IPS-NIHi11 (cell line): ENCODE measurements at regions not wholly inside any gene's neighbourhood (a gene's known extent, or its start where the extent isn't known, plus 50 kb on each side); places are given as distances from the start of the nearest gene placed in this dataset.
"Not testable (repeated sequence)": the region's sequence is repeated elsewhere in the genome, so short reads cannot be mapped to it uniquely, and the experiment has no call there.

Experiments
- DNase-seq: peaks from one replicate; pipeline ENCODE4 v3.0.0; 2012; ENCODE audit warnings: mixed read lengths, low spot score

DNA sequence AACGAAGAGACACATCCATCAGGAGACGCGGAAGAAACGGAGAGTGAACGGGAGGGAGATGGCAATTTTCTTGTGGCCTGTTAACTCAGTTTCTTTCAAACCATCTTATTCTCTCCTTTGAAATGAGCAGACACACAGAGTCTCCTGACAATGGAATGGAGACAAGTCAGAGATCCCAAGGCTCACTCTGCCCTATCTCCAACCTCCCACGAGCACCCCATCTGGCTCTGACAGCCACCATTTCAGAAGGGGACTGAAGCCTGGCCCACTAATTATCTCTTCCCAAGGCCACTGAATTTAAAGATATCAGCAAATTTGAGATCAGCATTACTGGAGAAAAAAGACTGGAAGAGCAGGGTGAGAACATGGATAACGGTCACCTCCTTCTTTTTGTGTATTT is 215.6 kb downstream of the DHX15 start:
- no peak for DNase-seq

DNA sequence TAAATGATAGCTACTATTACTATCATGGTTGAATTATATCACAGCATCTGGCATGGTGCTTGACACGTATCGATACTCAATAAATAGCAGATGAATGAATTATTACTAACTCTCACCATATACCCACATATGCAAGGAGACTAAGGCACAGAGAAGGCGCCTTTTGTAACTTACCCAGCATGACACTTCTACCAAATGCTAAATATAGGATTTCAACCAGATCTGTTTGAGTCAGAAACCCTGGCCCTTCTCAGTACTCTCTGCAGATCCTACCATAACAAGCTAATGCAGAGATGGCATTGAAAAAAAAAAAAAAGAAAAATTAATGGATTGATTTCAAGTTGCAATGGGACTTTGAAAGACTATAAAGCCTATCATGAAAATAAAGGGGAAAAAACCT is 219.5 kb downstream of the DHX15 start:
- DNase-seq, result no peak

DNA sequence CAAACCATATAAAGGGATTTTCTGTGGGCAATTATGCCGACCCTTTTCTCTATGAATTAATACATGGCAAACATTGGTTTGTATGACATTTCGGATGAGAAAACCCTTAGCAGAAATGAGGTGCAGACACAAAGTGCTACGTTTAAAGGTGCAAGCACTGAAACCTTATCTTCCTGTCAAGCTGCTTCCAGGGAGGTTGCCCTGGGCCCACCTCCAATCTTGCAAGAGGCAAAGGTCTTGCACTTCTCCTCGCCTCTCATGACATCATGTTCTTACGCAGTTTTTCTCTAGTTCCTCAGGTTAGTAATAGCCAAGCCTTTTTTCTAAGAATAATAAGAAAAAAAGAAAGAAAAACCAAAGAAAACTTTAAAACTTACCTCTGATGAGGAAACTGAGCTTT is 220.1 kb downstream of the DHX15 start:
- DNase-seq, result no peak

DNA sequence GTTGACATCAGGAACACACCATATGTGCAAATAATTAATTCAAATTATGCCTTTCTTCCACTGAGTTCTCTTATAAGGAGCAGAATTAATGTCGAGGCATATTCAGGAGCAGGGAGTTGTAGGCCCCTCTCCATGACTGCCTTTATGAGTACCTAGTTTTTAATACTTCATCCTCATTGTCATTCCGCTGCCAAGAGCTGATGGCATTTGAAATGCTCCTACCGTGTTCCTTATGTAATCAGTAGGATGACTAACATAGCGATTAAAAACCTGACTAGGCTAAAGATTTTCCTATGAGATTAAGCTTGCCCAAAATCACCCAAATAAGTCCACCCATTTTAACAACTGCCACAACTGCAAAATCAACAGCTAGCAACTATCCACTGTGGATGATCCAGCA is 220.6 kb downstream of the DHX15 start:
- DNase-seq, result no peak

DNA sequence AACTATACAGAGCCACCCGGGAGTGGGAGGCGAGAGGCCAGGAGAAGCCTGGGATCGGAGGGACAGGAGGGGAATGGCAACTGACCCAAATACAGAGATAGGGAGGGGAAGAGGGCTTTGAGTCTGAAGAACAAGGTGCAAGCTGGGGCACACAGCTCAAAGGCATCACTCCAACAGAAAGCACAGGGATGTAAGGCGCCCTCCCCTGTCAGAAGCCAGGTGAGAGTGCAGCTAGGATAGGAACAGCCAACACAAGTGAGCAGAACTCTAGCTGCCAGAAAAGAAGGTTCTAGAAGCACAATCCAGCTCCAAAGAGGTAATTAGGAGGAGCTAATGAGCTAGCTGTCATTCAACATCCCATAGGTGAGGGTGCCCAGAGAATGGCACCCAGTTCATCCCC is 232.2 kb downstream of the DHX15 start:
- DNase-seq, result no peak

DNA sequence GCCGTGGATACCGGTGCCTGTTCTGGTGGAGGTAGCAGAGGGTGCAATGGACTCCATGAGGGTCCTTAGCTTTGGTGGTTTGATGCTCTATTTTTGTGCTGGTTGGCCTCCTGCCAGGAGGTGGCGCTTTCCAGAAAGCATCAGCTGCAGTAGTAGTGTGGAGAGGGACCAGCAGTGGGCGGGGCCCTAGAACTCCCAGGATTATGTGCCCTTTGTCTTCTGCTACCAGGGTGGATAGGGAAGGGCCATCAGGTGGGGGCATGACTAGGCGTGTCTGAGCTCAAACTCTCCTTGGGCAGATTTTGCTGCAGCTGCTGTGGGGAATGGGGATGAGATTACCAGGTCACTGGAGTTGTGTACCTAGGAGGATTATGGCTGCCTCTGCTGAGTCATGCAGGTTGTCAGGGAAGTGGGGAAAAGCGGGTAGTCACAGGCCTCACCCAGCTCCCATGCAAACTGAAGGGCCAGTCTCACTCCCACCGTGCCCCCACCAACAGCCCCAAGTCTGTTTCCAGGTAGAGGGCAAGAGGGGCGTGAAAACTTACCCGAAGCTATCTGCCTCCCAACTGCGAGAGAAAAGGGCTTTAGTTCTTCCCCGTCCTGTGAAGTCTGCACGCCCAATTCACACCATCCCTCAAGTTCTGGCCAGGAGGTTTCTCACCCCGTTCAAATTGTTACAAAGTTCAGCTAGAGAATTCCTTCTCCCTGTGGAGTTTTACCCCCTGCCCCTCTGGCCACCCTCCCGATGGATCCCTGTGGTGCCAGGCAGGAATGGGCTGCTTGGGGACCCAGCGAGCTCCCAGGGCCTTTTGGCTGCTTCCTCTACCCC is 235.0 kb downstream of the DHX15 start:
- not testable (repeated sequence) for DNase-seq

DNA sequence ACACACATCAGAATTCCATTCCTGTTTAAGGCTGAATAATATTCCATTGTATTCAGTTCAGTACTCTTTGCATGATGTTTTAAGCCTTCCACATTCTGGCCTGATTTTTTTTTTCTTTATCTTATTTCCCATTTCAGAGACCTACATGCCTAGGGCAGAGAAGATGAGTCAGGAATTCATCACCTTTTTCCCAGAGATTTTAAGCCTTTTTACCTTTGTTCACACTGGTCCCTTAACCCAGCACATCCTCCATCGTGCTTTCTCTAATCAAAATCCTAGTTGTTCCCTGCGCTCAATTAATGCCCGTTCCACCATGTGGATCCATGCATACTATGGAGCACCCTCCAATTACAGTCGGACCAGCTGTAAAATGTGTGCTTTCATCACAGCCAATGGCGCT is 245.1 kb downstream of the DHX15 start:
- no peak for DNase-seq

DNA sequence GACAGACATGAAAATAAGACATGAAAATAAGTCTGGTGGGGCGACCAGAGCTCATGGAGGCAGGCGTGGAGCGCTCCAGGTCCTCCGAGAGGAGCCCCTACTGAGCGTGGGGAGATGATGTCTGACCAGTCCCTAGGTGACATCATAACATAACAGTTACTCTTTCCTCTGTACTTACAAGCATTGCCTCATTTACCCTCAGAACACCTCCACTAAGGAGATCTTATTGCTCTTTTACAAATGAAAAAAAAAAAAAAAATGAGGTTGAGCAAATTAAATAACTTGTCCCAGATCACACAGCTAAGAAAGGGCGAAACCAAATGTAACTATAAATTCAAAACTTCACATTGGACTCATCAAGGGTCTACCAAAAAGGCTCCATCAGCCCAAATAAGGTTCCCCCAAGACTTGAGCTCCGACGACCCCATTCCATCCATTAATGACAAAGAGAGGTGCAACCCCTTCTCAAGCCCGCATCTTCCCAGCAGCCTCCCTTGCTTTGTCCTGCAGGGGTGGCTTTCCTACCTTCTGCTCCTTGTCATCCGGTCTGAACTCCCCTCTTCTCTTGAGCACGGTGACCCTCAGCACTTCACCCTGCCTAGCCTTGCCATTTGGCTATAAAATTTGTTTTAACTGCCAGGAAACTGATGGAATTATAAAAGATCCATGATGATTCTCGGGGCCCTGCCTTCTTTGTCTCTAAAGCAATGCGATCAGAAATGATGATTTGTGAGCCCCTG is 246.7 kb downstream of the DHX15 start:
- DNase-seq, result no peak

DNA sequence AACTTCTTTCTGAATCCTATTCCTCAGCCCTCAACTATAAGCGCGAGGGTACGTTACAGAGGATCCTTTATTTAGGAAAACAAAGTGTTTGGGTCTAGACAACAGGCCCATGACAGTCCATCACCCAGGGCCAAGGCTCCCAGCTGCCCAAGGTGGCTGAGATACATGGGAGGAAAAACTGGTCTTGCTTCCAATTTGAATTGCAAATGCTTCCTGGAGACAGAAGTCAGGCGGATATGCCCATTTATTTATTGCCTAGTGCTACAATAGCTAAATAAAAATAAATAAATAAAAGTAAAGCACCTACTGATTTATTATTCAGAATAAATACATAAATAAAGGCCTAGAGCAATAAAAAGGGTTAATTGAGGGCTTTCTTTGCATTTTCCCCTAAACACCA is 248.7 kb downstream of the DHX15 start:
- DNase-seq, result no peak

DNA sequence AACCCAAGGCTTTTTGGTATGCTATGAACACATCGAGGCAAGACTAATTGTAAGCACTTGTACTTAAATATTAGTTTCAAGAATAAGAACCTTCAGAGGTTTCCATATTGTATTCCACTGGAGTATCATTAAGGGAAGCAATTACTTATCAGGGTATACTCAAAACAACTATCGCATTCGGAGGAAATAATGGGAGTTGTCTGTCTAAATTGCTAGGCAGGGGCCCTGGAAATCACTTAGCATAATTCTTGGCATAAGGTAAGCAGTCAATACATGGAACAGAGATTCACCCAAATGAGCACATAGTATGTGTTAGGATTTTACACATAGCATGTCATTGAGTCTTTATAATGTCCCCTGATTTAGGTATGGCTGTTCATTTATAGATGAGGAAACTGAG is 249.4 kb downstream of the DHX15 start:
- DNase-seq, result no peak

DNA sequence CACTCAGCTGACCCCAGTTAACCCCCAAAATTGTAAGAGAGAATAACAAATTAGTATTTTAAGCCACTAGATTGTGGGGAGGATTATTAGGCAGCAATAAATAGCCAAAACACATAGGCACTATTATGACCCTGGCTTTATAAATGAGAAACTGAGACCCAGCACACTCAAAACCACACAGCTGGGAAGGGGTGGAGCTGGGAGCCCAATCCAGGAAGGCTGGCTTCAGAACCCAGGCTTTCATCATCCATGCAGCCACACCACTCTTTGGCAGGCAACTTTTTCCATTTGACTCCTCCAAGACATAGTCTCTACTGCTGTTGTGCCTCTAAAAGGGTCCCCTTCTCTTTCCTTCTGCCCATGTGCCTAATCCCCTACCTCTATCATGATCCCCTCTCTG is 253.8 kb downstream of the DHX15 start:
- no peak for DNase-seq

DNA sequence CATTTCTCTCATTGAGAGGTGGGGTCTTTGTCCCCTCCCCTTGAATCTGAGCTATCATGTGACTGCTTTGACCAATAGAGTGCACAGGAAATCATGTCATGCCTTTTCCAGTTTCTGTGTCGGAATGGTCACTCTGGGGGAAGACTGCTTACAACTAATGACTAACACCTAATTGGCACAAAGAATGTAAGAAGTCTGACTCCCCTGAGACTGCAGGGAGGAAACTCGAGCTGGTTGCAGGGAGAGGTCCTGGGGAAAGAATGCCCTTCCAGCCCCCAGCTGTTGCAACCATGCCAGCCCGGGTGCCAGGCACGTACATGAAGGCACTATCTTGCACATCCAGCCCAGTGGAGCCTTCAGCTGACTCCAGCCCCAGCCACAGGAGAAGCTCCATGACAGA is 254.2 kb downstream of the DHX15 start:
- DNase-seq, result no peak

DNA sequence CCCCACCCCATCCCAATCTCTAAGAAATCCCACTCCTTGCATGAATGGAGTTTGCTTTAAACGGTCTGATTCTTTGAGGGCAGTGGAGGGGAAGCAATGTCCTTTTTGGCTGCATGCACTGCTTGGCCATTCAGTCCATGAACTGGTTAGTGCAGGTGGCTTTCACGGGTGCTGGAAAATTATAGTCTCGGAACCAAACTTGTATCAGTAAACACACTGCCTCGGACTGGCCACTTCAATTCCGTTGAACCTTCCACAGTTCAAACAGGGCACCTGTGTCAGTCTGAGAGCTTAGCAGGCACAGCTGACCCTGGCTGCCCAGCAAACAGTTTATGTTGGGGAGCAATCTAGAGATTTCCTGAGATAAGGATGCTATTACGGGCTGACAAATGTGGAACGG is 255.6 kb downstream of the DHX15 start:
- DNase-seq, result no peak

DNA sequence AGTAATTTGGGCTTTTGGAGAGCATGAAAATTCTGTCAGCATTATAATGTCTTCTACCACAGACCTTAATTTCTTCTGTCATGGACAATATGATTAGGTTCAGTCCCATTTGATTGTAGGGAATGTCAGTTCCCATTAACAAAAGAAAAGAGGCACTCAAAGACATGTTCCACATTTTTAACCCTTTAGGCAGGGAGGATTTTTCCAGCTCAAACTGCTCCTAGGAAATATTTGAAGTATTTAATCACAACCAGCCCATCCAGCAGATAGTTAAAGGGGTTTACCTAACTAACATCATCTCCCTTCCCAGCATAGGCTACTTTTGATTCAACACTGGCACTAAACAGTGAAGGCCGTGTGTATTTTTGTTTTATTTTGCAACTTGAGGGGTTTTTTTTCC is 256.0 kb downstream of the DHX15 start:
- DNase-seq, result no peak

DNA sequence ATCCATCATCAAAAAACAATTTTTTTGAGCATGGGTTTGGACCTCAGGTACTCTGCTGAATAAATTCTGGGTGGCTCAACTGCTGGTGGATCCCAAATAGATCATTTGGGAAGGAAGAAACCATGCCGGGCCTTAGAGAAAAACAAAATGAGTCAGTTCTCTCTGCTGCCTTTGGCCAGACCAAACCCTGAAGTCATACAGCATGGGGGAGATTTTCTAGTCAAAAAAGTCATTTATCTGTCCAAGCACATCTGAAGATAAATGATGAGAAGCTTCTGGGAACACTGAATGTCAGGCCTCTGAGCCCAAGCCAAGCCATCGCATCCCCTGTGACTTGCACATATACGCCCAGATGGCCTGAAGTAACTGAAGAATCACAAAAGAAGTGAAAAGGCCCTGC is 261.4 kb downstream of the DHX15 start:
- no peak for DNase-seq

DNA sequence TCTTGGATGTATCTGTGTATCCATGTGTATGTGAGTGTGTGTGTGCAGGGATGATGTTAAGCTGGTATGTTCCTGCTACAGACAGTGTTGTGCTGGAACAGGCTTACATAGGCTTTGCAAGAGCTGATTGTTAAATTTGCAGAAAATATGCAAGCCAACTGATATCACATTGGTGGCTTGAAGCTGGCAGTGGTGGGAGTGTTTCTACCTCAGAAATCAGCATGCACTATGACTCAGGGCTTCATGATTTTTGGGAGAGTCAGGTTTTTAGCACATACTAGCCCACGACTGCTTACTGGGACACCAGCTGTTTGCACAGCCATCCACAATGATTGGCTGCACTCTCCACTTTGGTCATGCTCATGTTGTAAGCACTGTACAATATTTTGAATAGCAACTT is 261.8 kb downstream of the DHX15 start:
- DNase-seq, result no peak

DNA sequence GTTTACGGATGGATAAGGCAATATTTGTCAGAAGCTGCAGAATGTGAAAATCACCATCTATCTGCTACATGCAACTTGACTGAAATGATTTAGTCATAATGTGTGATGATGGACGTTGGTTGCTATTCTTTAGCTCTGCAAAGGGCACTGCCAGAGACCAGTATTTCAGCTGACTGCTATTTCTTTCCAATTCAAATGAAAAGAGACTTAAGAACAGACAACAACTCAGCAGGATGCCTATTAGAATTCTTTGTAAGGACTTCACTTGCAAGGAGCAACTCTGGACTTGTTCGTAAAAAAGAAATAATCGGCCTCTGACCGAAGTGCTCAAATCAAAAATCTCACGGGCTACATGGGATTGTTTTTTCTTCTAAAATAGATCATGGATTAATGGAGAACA is 262.7 kb downstream of the DHX15 start:
- peak; percentile 26 for DNase-seq

DNA sequence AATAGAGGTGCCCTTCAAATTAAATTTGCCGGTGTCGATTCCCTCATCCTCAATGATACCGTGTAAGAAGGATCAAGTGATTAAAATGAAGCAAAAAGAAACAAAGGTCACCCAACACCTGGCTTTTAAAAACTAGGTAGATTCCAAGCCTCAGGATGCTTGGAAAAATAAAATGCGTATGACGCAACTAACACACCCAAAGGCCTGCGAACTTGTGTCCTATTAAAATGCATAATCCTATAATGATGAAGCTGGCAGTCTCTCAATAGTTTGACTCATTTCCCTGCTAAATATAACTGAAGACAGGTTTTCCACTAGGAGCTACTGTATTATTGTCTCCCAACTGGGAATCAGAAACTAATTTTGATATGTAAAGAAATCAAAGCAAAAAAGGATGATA is 263.2 kb downstream of the DHX15 start:
- no peak for DNase-seq

DNA sequence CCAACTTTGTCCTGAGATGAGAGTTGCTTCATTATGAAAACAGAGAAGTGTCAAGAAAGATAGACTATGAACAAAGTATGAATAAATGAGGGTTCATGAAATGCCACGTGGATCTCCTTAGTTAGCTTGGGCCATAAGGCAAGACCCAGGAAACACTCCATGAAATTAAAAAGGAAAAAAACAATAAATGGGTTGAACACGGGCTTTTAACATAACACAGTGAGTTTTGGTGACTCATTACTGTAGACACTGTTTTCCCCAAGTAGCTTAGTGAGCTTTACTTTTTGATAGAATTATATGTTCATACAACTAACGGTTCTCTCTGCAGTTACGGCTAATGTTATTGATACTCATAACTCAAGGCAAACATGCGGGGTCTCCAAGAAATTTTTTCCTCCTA is 265.0 kb downstream of the DHX15 start:
- DNase-seq, result no peak

DNA sequence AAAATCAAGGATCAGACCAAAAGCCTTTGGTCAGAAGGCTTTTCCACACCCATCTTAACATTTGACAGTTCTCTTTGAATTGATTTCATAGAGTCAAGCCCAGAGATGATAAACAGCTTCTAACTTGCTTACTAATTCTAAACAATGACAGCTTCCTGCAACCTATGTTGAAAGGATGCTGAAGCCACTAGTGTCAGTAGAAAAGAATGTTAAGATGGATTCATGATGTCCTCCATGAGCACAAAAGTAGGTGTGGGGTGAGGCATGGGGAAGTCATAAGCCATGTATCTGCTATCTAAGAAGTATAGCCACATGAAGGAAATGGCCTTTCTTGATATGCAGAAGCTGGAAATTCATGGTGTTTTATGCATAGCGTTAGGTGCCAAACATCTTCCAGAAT is 269.3 kb downstream of the DHX15 start:
- no peak for DNase-seq

DNA sequence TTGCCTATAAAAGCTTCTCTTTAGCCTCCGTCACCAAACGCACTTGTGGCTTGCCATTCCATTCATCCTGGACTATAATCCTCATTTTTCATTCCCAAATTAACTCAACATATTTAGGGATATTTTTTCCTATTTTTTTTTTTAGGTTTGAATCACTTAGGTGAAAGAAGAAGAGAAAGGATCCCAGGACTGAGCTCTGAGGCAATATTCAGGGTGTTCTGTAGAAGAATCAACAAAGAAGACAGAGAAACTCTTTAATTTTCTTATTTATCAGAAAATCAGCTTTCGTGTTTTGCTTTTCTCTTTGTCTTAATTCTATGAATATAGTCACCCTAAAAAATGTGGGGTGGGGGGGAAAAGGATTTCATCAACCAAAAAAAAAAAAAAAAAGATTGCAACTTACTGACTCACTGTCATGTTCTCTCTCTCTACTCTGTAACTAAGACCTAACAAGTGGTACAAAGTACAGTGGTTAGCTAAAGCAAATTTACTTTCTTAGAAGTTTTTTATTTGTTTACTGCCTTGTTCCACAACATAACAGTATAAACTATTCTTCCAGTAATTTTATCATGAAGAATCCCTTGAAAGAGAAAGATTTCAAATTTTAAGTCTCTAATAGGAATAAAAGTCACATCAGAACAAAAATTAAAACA is 272.0 kb downstream of the DHX15 start:
- DNase-seq, result no peak

DNA sequence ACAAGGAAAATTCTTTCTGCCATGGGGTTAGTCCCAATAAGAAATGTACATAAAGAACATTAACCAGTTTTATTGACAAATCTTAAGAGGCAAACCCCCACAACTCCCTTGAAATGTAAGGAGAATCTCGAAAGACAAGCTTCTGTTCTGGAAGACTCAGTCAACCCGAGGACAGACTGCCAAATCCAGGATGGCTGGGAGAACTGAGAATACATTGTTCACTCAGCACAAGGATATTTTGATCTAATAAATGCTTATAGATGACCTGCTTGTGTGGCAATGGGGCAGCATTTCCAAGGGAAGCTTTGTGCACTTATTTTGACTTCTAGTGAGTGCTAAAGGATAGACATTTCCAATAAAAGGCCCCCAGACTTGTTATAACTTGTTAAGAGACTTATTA is 280.4 kb downstream of the DHX15 start:
- DNase-seq, result no peak

DNA sequence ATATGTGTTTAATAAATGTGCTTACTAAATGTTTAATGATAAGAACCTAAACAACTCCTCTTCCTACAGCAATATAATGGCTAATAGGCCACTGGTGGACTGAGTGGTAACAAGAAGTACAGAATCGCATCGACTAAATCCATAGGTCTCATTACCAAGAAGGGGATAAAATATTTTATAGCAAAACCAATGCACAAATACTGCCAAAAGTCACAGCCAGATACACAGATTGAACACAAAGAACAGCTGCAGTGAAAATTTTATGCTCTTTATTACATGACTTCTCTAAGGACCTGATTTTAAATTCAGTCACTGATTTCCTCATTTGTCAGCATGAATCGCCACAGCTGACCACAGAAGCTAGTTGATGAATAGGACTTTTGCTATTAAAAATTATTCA is 285.4 kb downstream of the DHX15 start:
- DNase-seq, result no peak
